Endodermal cell (in vitro differentiated cells): ENCODE measurements at regions not wholly inside any gene's neighbourhood (a gene's known extent, or its start where the extent isn't known, plus 50 kb on each side); places are given as distances from the start of the nearest gene placed in this dataset.

Experiments used
- DNase-seq: peaks from one replicate; pipeline ENCODE4 v3.0.0-alpha.2; 2017
- H3K27ac ChIP-seq: 2 replicates; pipeline ENCODE4 v1.5.1; 2013; ENCODE audit warnings: mild to moderate bottlenecking, low read depth, low read length, moderate library complexity
- H3K27me3 ChIP-seq: 2 replicates; pipeline ENCODE4 v1.6.1; 2013; ENCODE audit warnings: mild to moderate bottlenecking, low read length, moderate library complexity; ENCODE audit not compliant: insufficient read depth, control insufficient read depth, poor library complexity, severe bottlenecking
- H3K36me3 ChIP-seq: 2 replicates; pipeline ENCODE4 v1.7.0; 2013; ENCODE audit warnings: mild to moderate bottlenecking, low read length, moderate library complexity; ENCODE audit not compliant: control insufficient read depth, insufficient read depth
- H3K4me1 ChIP-seq: one replicate; pipeline ENCODE4 v1.7.0; 2013; ENCODE audit warnings: low read length; ENCODE audit not compliant: control insufficient read depth, insufficient read depth
- H3K4me3 ChIP-seq: 2 replicates; pipeline ENCODE4 v1.5.1; 2013; ENCODE audit warnings: mild to moderate bottlenecking, low read length, moderate library complexity
- H3K9ac ChIP-seq: 2 replicates; pipeline ENCODE4 v1.6.1; 2013; ENCODE audit warnings: mild to moderate bottlenecking, low read length, moderate library complexity; ENCODE audit not compliant: poor library complexity, severe bottlenecking; ENCODE audit errors: extremely low read depth
- H3K9me3 ChIP-seq: 2 replicates; pipeline ENCODE4 v1.6.1; 2013; ENCODE audit warnings: mild to moderate bottlenecking, low read length, moderate library complexity; ENCODE audit not compliant: control insufficient read depth
- H3K27ac Mint-ChIP-seq: 2 replicates; pipeline ENCODE4 v1.8.0; 2020; ENCODE audit warnings: mixed read lengths
- H3K27me3 Mint-ChIP-seq: 2 replicates; pipeline ENCODE4 v1.8.0; 2021; ENCODE audit warnings: mild to moderate bottlenecking, mixed read lengths; ENCODE audit not compliant: insufficient read depth
- H3K36me3 Mint-ChIP-seq: 2 replicates; pipeline ENCODE4 v1.8.0; 2020; ENCODE audit warnings: low read depth, mixed read lengths
- H3K4me1 Mint-ChIP-seq: 2 replicates; pipeline ENCODE4 v1.8.0; 2020; ENCODE audit warnings: mixed read lengths
- H3K4me3 Mint-ChIP-seq: 2 replicates; pipeline ENCODE4 v1.8.0; 2020; ENCODE audit warnings: mild to moderate bottlenecking, moderate library complexity, mixed read lengths
- H3K9me3 Mint-ChIP-seq: 2 replicates; pipeline ENCODE4 v1.8.0; 2020; ENCODE audit warnings: mild to moderate bottlenecking, mixed read lengths
- WGBS, 2 experiments: methylation state at CpG; one replicate each; pipeline versions ENCODE4 v1.1.5 to v1.1.7; 2013; ENCODE audit warnings: missing lambda C conversion rate in 2 of 2, mixed read lengths in 1 of 2; ENCODE audit not compliant: insufficient coverage in 1 of 2, insufficient read length in 1 of 2; 5-methylcytosine and 5-hydroxymethylcytosine counted together
- TF ChIP-seq, protein P1 (sequence below): fragments of 200-600 bp; sonication (generic); conservative IDR thresholded peaks from 2 replicates; pipeline ENCODE4 v1.5.0; 2021; ENCODE audit warnings: antibody characterized with exemption, mild to moderate bottlenecking

DNA sequence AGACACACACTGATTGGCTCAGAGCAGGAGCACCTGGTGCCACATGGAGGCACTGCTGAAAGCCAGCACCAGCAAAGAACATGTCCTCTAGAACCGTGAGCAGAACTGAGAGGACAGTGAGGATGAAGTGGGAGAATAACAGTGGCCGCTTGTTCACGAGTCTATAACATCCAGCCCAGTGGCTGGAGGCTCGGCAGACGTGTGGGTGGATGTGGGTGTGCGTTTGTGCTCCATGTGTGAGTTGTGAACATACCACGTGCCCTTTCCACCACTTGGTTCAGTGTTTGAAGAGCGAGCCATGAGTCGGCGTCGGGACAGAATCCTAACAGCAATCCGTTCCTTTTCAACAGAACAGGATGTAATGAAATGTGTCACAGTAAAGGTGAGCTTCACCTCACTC, 113.0 kb downstream of the SOX1 start:
- Mint-ChIP-seq H3K9me3 (no peaks in the 10 kb centered on the region), H3K36me3 (no peaks in the 10 kb centered on the region), H3K27ac (no peak overlapping the region), H3K4me1 (no peaks in the 10 kb centered on the region), H3K27me3 (peaks cover 6% of the 10 kb centered on the region), H3K4me3 (no peak overlapping the region)
- H3K9ac ChIP-seq, result no peak overlapping the region
- H3K4me3 ChIP-seq, result no peak overlapping the region
- no peak overlapping the region for H3K27ac ChIP-seq
- no peaks in the 10 kb centered on the region for H3K36me3 ChIP-seq
- no peaks in the 10 kb centered on the region for H3K4me1 ChIP-seq
- TF ChIP-seq, protein P1, sequence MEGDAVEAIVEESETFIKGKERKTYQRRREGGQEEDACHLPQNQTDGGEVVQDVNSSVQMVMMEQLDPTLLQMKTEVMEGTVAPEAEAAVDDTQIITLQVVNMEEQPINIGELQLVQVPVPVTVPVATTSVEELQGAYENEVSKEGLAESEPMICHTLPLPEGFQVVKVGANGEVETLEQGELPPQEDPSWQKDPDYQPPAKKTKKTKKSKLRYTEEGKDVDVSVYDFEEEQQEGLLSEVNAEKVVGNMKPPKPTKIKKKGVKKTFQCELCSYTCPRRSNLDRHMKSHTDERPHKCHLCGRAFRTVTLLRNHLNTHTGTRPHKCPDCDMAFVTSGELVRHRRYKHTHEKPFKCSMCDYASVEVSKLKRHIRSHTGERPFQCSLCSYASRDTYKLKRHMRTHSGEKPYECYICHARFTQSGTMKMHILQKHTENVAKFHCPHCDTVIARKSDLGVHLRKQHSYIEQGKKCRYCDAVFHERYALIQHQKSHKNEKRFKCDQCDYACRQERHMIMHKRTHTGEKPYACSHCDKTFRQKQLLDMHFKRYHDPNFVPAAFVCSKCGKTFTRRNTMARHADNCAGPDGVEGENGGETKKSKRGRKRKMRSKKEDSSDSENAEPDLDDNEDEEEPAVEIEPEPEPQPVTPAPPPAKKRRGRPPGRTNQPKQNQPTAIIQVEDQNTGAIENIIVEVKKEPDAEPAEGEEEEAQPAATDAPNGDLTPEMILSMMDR, result no peak
- 90 to 96% methylated on average over 9 to 12 of the region's 12 CpGs for WGBS, 2 experiments
- DNase-seq, result peak; percentile 29
- no peaks in the 10 kb centered on the region for H3K27me3 ChIP-seq
- no peaks in the 10 kb centered on the region for H3K9me3 ChIP-seq

DNA sequence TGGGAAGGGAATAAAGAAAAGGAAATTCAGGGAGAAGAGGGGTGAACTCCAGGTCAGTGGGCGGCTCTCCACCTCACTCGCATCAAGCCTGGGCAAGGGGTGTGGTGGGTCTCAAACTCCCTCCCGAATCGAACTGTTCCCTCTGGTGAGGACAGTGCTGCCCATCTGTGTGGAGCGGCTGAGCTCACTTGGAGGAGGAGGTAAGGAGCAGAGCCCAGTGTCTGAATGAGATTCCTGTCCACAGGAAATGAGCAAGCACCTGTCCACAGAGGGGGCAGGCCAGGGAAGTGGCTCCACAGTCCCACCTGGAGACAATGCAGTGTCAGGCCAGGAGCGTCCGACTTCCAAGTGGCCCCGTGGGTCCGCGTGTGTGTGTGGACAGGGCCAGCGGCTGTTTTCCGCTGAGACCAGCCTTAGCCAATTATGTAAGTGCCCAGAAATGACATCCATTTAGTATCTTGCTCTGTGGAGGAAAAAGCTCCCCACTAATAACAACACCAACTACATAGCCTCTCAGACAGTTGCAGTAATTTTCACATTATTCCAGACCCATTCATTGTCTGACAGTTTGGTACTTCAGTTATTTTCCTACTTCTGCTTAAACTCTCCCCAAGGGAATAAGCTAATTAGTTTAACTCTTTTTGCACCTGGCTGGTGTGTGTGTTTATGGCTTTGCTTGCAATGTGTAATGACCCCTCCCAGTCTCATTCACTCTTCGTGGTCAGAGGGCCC, 114.6 kb downstream of the SOX1 start:
- Mint-ChIP-seq H3K9me3 (no peaks in the 10 kb centered on the region), H3K27me3 (peaks cover 6% of the 10 kb centered on the region), H3K36me3 (no peaks in the 10 kb centered on the region), H3K4me1 (no peaks in the 10 kb centered on the region), H3K27ac (no peak overlapping the region), H3K4me3 (no peak overlapping the region)
- Histone ChIP-seq H3K9ac (no peak overlapping the region), H3K4me1 (no peaks in the 10 kb centered on the region), H3K9me3 (no peaks in the 10 kb centered on the region), H3K27me3 (no peaks in the 10 kb centered on the region), H3K27ac (no peak overlapping the region), H3K4me3 (no peak overlapping the region), H3K36me3 (no peaks in the 10 kb centered on the region)
- 87 to 91% methylated on average over 7 to 13 of the region's 13 CpGs for WGBS, 2 experiments
- TF ChIP-seq, protein P1, result no peak
- DNase-seq, result peak; percentile 42

- Mint-ChIP-seq H3K9me3 (no peaks in the 10 kb centered on the region), H3K4me1 (no peaks in the 10 kb centered on the region), H3K36me3 (no peaks in the 10 kb centered on the region), H3K27me3 (peaks cover 6% of the 10 kb centered on the region), H3K27ac (no peak overlapping the region), H3K4me3 (no peak overlapping the region)
- Histone ChIP-seq H3K27ac (no peak overlapping the region), H3K9me3 (no peaks in the 10 kb centered on the region), H3K4me1 (no peaks in the 10 kb centered on the region), H3K9ac (no peak overlapping the region), H3K4me3 (no peak overlapping the region), H3K27me3 (no peaks in the 10 kb centered on the region), H3K36me3 (no peaks in the 10 kb centered on the region)
- TF ChIP-seq, protein P1, result no peak
- WGBS, 2 experiments, result 80 to 93% methylated on average over 5 to 8 of the region's 11 CpGs
- DNase-seq, result no peak
Measured at GRCh38 chr13:112182251-112182650, 115.3 kb downstream of the SOX1 start.
